ENCODE measurements at regions not wholly inside any gene's neighbourhood (a gene's known extent, or its start where the extent isn't known, plus 50 kb on each side); places are given as distances from the start of the nearest gene placed in this dataset.

GRCh38 chr3:30140356-30141075 is 465.9 kb upstream of the TGFBR2 start:
- Histone ChIP-seq H3K79me2 (ENCODE audit: insufficient read depth, low read length) (no peaks in the 10 kb centered on the region), H2AFZ (ENCODE audit: low read depth, low read length, severe bottlenecking) (no peak overlapping the region), H3K9me2 (replicated peaks; ENCODE audit: insufficient read depth, low read length) (no peaks in the 10 kb centered on the region)

DNA sequence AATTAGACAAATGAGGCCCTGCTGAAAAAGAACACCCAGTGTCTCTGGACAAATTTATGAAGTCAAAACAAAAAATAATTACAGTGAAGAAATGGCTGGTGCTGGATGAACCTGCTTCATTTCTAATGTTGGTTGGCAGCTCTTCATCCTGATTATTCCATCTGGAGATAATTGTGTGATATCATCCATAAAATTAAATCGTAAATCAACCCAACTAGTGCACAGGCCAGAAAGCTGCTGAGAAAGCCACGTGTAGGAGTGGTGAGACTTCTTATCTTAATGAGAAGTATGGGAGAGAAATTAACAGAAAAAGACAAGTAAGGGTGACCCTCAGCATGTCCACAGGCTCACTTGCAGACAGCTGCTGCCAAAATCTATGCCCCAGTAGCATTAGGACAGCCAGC is 465.2 kb upstream of the TGFBR2 start:
- no peaks in the 10 kb centered on the region for H3F3A ChIP-seq (ENCODE audit: insufficient read depth)
- no peaks in the 10 kb centered on the region for H3K36me3 ChIP-seq (ENCODE audit: low read length)
- no peak overlapping the region for H3K27ac ChIP-seq (ENCODE audit: low read depth, low read length)
- H4K20me1 ChIP-seq (ENCODE audit: low read depth, low read length), result no peaks in the 10 kb centered on the region
- H3K4me2 ChIP-seq (ENCODE audit: low read depth, low read length, poor library complexity, severe bottlenecking), result no peak overlapping the region
- H3K9me2 ChIP-seq (replicated peaks; ENCODE audit: insufficient read depth, low read length), result no peaks in the 10 kb centered on the region
- no peak overlapping the region for H3K9ac ChIP-seq (ENCODE audit: low read length)
- no peak for TF ChIP-seq EZH2phosphoT487 (conservative IDR thresholded peaks at IDR 0.05; ENCODE audit: low read length)
- TF ChIP-seq CTCF (IDR thresholded peaks at IDR 0.05; ENCODE audit: insufficient read depth, low read length, poor library complexity, severe bottlenecking), result no peak
- no peak overlapping the region for H3K4me3 ChIP-seq (ENCODE audit: insufficient read depth, low read length, poor library complexity, severe bottlenecking)
- H3K9me3 ChIP-seq (ENCODE audit: insufficient read depth, low read length), result no peaks in the 10 kb centered on the region
- H3K79me2 ChIP-seq (ENCODE audit: insufficient read depth, low read length), result no peaks in the 10 kb centered on the region
- H3K27me3 ChIP-seq (ENCODE audit: low read length), result no peaks in the 10 kb centered on the region
- no peak overlapping the region for H2AFZ ChIP-seq (ENCODE audit: low read depth, low read length, severe bottlenecking)

More at GRCh38 chr3:30140356-30141075, 465.9 kb upstream of the TGFBR2 start:
- Histone ChIP-seq H3F3A (ENCODE audit: insufficient read depth) (no peaks in the 10 kb centered on the region), H3K9ac (ENCODE audit: low read length) (no peak overlapping the region), H3K4me3 (ENCODE audit: insufficient read depth, low read length, poor library complexity, severe bottlenecking) (no peak overlapping the region), H3K27me3 (ENCODE audit: low read length) (no peaks in the 10 kb centered on the region), H3K36me3 (ENCODE audit: low read length) (no peaks in the 10 kb centered on the region), H3K27ac (ENCODE audit: low read depth, low read length) (no peak overlapping the region), H3K9me3 (ENCODE audit: insufficient read depth, low read length) (no peaks in the 10 kb centered on the region), H3K4me2 (ENCODE audit: low read depth, low read length, poor library complexity, severe bottlenecking) (no peak overlapping the region), H4K20me1 (ENCODE audit: low read depth, low read length) (no peaks in the 10 kb centered on the region)
- TF ChIP-seq EZH2phosphoT487 (conservative IDR thresholded peaks at IDR 0.05; ENCODE audit: low read length), result no peak
- no peak for TF ChIP-seq CTCF (IDR thresholded peaks at IDR 0.05; ENCODE audit: insufficient read depth, low read length, poor library complexity, severe bottlenecking)

- Histone ChIP-seq H3K9ac (ENCODE audit: low read length) (no peak overlapping the region), H3K4me3 (ENCODE audit: insufficient read depth, low read length, poor library complexity, severe bottlenecking) (no peak overlapping the region), H3K36me3 (ENCODE audit: low read length) (no peaks in the 10 kb centered on the region), H3F3A (ENCODE audit: insufficient read depth) (no peaks in the 10 kb centered on the region), H4K20me1 (ENCODE audit: low read depth, low read length) (no peaks in the 10 kb centered on the region), H3K4me2 (ENCODE audit: low read depth, low read length, poor library complexity, severe bottlenecking) (no peak overlapping the region), H3K79me2 (ENCODE audit: insufficient read depth, low read length) (no peaks in the 10 kb centered on the region), H2AFZ (ENCODE audit: low read depth, low read length, severe bottlenecking) (no peak overlapping the region), H3K9me2 (replicated peaks; ENCODE audit: insufficient read depth, low read length) (no peaks in the 10 kb centered on the region), H3K27me3 (ENCODE audit: low read length) (no peaks in the 10 kb centered on the region), H3K27ac (ENCODE audit: low read depth, low read length) (no peak overlapping the region), H3K9me3 (ENCODE audit: insufficient read depth, low read length) (no peaks in the 10 kb centered on the region)
- no peak for TF ChIP-seq EZH2phosphoT487 (conservative IDR thresholded peaks at IDR 0.05; ENCODE audit: low read length)
- TF ChIP-seq CTCF (IDR thresholded peaks at IDR 0.05; ENCODE audit: insufficient read depth, low read length, poor library complexity, severe bottlenecking), result no peak
Observed at GRCh38 chr3:30141927-30142326, 464.5 kb upstream of the TGFBR2 start.

All from SU-DHL-6 (cell line).